ENCODE measurements at regions not wholly inside any gene's neighbourhood (a gene's known extent, or its start where the extent isn't known, plus 50 kb on each side); places are given as distances from the start of the nearest gene placed in this dataset.

- Histone ChIP-seq H3K27ac (ENCODE audit: low read length) (no peak overlapping the region), H3K9ac (ENCODE audit: low read length) (no peak overlapping the region), H3K4me1 (ENCODE audit: low read length) (no peaks in the 10 kb centered on the region), H3K9me2 (replicated peaks; ENCODE audit: insufficient read depth, low read length) (no peaks in the 10 kb centered on the region), H3K27me3 (replicated peaks; ENCODE audit: insufficient read depth, low read length) (no peaks in the 10 kb centered on the region), H3K36me3 (replicated peaks; ENCODE audit: insufficient read depth, low read length) (no peaks in the 10 kb centered on the region), H3K4me3 (ENCODE audit: low read length) (no peak overlapping the region), H3K4me2 (ENCODE audit: low read depth, low read length) (no peak overlapping the region), H3K9me3 (replicated peaks; ENCODE audit: insufficient read depth, low read length) (no peaks in the 10 kb centered on the region), H3K79me2 (ENCODE audit: low read length) (no peaks in the 10 kb centered on the region), H4K20me1 (ENCODE audit: insufficient read depth, low read length) (no peaks in the 10 kb centered on the region), H3F3A (ENCODE audit: insufficient read depth, low read length) (no peaks in the 10 kb centered on the region), H2AFZ (ENCODE audit: low read length) (no peak overlapping the region)
- TF ChIP-seq EZH2 (optimal IDR thresholded peaks at IDR 0.05; ENCODE audit: low read depth, low read length) (no peak), CTCF (IDR thresholded peaks at IDR 0.05; ENCODE audit: low read length) (no peak), EZH2phosphoT487 (IDR thresholded peaks at IDR 0.05; ENCODE audit: low read length) (no peak)
- no peak for DNase-seq
These were observed 134.1 kb upstream of the C1GALT1 start for GRCh38 chr7:7048213-7048612.

GRCh38 chr7:7051206-7051877 is 131.0 kb upstream of the C1GALT1 start:
- Histone ChIP-seq H3K9ac (ENCODE audit: low read length) (no peak overlapping the region), H3K4me1 (ENCODE audit: low read length) (no peaks in the 10 kb centered on the region), H3K4me2 (ENCODE audit: low read depth, low read length) (no peak overlapping the region), H3K79me2 (ENCODE audit: low read length) (no peaks in the 10 kb centered on the region), H3K9me3 (replicated peaks; ENCODE audit: insufficient read depth, low read length) (no peaks in the 10 kb centered on the region), H2AFZ (ENCODE audit: low read length) (peak overlapping the region; percentile 51; the same call in 1 of the 2 replicates), H3K27me3 (replicated peaks; ENCODE audit: insufficient read depth, low read length) (no peaks in the 10 kb centered on the region), H3K27ac (ENCODE audit: low read length) (no peak overlapping the region), H3F3A (ENCODE audit: insufficient read depth, low read length) (no peaks in the 10 kb centered on the region), H3K36me3 (replicated peaks; ENCODE audit: insufficient read depth, low read length) (no peaks in the 10 kb centered on the region), H4K20me1 (ENCODE audit: insufficient read depth, low read length) (no peaks in the 10 kb centered on the region), H3K9me2 (replicated peaks; ENCODE audit: insufficient read depth, low read length) (no peaks in the 10 kb centered on the region), H3K4me3 (ENCODE audit: low read length) (no peak overlapping the region)
- TF ChIP-seq CTCF (IDR thresholded peaks at IDR 0.05; ENCODE audit: low read length) (no peak), EZH2phosphoT487 (IDR thresholded peaks at IDR 0.05; ENCODE audit: low read length) (no peak), EZH2 (optimal IDR thresholded peaks at IDR 0.05; ENCODE audit: low read depth, low read length) (no peak)
- no peak for DNase-seq

DNA sequence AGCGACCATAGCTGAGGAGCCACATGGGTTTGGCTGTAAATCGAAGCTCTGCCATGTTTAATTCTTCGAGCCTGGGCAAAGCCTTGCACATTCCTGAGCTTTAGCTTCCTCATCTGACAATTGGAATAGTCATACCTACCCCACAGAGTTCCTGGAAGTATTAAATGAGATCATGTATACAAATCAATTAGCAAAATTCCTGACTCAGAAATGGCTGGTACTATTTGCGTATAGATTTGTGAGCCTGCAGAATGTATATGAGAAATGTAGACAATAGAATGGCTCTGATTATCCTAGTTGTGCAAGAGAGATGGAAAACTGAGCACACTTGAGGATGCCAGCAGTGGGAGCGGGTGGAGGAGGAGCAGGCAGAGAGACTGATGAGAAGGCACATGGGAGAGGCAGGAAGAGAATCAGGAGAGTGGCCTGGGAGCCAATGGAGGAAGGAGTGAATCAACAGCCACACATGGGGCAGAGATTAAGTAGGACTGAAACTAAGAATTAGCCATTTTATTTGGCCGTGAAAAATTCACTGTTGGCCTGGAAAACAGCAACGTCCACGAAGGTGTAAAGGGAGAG is 128.0 kb upstream of the C1GALT1 start:
- DNase-seq: no peak
- Histone ChIP-seq H3K4me1 (ENCODE audit: low read length) (no peaks in the 10 kb centered on the region), H4K20me1 (ENCODE audit: insufficient read depth, low read length) (no peaks in the 10 kb centered on the region), H2AFZ (ENCODE audit: low read length) (no peak overlapping the region), H3K27ac (ENCODE audit: low read length) (no peak overlapping the region), H3K4me3 (ENCODE audit: low read length) (no peak overlapping the region), H3K9ac (ENCODE audit: low read length) (no peak overlapping the region), H3K36me3 (replicated peaks; ENCODE audit: insufficient read depth, low read length) (no peaks in the 10 kb centered on the region), H3K9me3 (replicated peaks; ENCODE audit: insufficient read depth, low read length) (no peaks in the 10 kb centered on the region), H3F3A (ENCODE audit: insufficient read depth, low read length) (no peaks in the 10 kb centered on the region), H3K27me3 (replicated peaks; ENCODE audit: insufficient read depth, low read length) (no peaks in the 10 kb centered on the region), H3K9me2 (replicated peaks; ENCODE audit: insufficient read depth, low read length) (no peaks in the 10 kb centered on the region), H3K4me2 (ENCODE audit: low read depth, low read length) (no peak overlapping the region), H3K79me2 (ENCODE audit: low read length) (no peaks in the 10 kb centered on the region)
- TF ChIP-seq EZH2 (optimal IDR thresholded peaks at IDR 0.05; ENCODE audit: low read depth, low read length) (no peak), EZH2phosphoT487 (IDR thresholded peaks at IDR 0.05; ENCODE audit: low read length) (no peak), CTCF (IDR thresholded peaks at IDR 0.05; ENCODE audit: low read length) (no peak)
